Activated T-helper 9 cell treated with anti-CD3 and anti-CD28 coated beads, Interleukin-2, amount 50 U/mL, for 16 hours (primary cell): ENCODE measurements at regions not wholly inside any gene's neighbourhood (a gene's known extent, or its start where the extent isn't known, plus 50 kb on each side); places are given as distances from the start of the nearest gene placed in this dataset.
"Not testable (repeated sequence)": the region's sequence is repeated elsewhere in the genome, so short reads cannot be mapped to it uniquely, and the experiment has no call there.

Experiments used
- DNase-seq: peaks from one replicate; pipeline ENCODE4 v3.0.0-alpha.2; 2020; ENCODE audit warnings: low read depth

DNA sequence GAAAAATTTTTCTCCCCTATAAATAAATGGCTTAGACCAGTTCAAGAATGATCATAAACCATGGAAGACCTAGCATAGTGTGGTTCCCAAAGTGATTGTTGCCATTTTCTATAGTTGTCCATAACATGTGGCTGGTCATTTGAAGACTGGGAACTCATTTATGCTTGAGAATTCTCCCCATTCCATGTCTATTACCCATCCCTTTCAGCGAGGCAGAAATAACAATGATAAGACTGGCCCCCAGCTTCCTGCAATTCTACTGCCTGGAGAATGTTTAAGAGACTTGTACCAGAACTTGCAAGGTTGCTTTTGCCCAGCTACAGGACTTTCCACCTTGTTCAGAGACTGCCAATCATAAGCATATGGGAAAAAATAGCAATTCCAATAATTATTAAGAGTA, 146.5 kb upstream of the CDH11 start:
- no peak for DNase-seq

DNA sequence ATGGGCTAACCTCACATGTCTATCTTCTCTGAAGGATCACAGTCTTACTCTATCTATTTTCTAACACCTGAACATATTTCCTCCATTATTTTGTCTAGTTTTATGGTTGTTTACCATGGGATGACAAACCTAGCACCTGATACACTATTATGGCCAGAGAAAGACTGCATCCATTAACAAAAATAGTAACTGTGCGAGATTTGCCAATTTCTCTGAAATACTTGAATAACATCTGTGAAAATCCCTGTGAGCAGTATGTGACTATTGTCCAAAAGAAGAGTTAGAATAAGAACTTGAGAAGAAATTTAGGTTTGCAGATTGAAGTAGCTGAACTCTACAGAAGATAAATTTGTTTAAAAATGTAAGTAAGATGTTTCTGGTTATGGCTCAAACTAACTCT, 142.0 kb upstream of the CDH11 start:
- DNase-seq: no peak

DNA sequence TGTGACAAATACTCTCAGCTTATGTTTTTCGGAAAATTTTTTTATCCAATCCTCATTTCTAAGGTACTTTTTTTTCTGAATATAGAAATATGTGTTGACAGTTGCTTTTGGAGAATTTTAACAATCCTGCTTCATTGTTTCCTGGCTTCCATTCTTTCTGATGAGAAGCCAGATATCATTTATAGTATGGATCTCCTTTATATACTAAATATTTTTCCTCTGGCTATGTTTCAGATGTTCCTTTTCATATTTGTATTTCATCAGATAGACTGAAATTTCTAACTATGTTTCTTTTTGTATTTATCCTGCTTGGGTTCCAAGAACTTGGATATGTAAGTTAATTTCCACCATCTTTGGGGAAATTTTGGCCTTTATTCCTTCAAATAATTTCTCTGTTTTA, 138.9 kb upstream of the CDH11 start:
- no peak for DNase-seq

DNA sequence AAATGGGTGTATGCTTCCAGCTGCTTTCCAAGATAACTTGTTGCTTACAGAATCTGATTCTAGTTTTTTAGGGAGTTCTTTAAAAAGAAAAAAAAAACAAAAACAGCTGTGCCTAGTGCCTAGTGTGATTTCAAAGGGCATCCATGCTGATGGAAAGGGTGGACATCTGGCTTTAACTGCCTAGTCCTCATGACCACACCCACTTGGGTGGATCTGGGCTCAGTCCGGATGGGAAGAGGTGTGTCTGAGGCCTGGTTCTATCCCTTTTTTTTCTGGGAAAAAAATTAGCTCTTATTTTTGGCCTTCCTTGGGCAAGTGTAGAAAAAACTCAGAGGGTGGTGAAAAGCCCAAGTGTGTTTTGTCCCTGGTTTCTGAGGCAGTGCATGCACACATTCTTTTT, 132.3 kb upstream of the CDH11 start:
- no peak for DNase-seq

DNA sequence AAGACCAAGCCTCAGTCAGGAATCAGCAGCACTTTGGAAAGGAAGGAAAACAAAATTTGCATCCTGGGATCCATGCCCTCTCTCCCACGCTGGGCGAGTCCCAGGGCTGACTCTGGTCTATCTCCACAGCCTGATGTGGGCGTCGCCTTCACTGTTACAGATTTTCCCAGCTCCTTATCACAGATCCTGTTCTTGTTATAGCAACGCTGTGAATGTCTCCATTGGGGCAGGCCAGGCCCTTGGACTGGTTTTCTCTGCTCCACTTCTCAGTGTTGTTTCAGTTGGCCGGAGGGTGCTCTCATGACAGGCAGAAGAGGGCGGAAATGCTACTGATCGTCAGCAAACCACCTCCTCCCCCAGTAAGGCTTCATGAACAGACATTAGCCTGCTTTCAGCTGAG, 127.9 kb upstream of the CDH11 start:
- DNase-seq: no peak

DNA sequence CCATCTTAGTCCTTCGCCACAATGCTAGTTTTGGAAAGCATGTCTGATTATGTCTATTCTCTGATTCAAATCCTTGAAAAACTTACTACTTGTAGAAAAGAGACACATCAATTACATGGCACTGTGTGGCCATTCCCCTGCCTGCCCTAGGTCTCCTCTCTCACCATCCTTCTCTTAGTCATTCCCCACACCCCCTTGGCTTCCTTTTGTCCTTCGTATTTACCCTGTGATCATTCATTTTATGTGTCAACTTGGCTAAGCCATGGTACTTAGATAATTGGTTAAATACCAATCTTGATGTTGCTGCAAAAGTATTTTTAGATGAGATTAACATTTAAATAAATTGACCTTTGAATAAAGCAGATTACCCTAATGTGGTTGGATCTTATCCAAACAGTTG, 122.9 kb upstream of the CDH11 start:
- DNase-seq: no peak

DNA sequence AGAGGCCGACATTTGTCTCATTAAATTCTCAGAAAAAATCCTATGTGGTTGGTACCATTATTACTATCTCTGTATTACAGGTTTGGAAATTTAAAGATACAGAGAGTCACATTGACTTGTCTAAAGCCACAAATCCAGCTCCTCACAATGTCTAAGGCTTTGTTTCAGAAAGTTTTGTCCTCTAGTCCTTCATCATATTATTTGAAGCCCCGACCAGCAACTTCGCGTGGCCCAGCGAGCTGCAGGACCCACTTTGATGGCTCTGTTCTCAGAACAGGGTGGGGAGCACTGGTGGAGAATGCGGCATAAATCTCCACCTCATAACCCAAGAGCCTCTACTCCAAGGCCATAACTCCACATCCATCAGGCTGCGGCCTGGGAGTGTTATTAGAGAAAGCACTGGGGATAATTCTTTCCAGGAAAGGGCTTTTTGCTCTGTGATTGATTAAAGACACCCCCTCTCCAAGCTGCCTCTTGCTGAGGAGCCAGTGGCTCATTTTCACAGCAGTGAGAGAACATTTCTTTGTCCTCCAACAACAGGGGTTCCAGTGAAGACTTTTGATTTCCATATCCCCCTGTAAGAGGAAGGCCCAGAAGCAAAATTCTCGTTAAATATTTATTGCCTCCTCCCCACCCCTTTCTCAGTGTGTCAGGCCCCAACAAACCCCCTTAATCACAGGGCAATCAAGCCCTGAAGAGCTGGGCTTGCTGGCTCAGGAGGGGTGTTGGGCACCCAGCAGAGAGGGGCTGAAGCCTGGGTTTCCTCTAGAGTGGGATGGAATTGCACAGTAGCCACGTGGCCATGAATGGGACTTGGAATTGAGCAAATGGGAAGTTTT, 113.7 kb upstream of the CDH11 start:
- DNase-seq: no peak

DNA sequence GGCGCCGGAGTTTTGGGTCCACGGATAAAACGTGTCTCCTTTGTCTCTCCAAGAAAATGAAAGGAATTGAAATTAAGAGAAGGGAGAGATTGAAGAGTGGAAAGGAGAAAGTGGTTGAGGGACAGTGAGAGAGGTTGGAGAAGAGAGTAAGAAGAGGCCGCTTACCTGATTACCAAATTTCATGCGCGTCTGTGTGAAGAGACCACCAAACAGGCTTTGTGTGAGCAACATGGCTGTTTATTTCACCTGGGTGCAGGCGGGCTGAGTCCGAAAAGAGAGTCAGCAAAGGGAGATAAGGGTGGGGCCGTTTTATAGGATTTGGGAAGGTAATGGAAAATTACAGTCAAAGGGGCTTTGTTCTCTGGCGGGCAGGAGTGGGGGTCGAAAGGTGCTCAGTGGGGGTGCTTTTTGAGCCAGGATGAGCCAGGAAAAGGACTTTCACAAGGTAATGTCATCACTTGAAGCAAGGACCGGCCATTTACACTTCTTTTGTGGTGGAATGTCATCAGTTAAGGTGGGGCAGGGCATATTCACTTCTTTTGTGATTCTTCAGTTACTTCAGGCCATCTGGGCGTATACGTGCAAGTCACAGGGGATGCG, 113.0 kb upstream of the CDH11 start:
- DNase-seq: not testable (repeated sequence)

DNA sequence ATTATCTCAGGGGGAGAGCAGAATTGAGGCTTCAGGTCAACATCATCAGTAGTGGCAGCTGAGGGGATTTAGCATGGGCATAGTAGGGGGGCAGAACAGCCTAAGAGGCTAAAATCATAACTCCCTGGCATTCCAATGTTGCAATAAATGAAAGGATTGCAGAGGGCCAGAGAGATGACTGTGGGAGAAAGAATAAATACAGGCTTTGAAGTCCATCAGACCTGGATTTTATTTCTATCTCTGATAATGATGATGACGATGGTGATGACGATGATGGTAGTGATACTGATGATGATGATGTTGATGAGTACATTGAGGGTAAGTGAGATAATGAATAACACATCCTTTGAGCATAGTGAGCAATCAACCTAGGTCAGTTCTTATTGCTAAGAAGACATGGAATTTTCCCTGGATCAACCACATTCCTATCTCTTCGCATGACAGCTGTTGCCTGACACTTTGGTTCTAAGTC, 107.4 kb upstream of the CDH11 start:
- no peak for DNase-seq

DNA sequence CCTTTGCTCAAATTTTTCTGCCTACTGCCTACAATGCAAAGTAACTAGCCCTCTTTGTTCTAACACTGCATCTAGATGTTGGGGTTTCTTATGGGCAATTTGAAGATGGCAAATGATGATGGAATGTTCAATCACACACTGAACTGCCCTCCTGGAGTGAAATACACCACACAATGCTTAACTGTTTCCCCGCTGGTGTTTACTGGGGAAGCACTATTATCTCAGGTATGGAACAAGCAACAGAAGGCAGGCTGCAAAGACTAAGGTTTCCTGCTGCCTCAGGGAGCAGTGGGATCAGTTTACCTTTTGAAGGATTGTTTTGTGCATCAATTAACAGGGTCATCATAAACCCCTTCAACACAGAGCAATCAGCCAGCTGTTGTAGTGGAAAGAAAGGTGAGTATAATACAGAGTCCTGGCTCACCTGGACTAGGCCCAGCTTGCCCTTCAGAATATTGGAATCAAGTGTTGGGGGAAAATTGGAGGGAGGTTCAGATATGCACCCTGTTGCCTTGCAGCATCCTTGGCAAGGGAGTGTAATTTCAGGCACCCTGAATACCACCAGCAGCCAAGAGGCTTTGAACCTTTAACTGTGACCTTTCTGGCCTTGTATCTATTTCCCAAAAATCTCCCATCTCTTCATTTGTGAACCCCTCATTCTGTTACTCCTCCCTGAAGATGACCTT, 105.4 kb upstream of the CDH11 start:
- no peak for DNase-seq

DNA sequence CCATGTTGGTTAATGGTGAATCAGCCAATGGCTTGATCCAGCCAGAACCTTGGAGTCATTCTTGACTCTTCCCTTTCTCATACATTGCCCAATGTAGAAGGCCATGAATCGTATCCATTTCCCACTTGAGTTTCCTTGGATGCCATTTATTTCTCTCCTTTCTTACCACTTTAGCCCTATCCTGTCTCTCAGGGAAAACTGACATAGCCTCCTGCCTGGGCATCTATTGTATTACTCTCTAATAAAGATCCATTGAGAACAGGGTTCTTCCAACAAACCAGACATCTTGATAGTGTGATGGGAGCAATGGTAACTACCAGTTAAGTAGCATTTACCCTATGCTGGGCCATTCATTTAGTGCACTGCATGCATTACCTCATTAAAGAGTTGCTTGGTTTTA, 104.2 kb upstream of the CDH11 start:
- no peak for DNase-seq

DNA sequence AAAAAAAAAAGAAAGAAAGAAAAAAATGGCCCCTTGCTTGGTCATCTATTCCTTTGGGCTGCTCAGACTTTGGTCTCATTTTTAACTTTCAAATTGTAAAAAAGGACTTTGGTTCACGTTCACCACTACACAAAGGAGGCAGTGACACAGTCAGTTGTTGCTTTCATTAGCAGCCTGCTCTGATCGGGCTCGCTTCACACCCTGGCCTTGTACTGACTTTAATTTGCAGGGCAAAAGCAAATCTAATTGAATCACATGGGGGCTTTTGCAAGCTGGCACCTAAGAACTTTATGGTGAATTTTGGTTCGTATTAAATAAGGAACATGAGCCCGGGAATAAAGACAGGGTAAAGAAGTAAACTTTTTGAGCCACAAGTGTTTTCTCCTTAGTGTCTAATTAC, 103.6 kb upstream of the CDH11 start:
- no peak for DNase-seq

DNA sequence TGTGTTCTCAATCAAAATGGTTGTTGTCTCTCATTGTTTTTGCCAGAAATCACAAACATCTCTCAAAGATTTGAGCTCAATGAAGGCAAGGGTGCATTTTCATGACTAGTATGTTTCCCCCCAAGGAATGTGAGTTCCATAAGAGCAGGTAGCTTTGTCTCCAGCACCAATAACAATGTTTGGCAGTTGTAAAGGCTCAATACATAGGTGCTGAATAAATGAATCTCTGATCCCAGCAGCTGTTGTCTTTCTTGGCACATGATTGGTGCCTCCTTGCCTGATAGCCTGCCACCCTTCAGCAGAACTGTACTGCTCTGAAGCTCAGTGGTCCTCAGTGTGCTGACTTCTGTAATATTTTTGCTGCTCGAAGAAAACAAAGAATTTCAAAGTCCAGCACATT, 103.1 kb upstream of the CDH11 start:
- DNase-seq: no peak

DNA sequence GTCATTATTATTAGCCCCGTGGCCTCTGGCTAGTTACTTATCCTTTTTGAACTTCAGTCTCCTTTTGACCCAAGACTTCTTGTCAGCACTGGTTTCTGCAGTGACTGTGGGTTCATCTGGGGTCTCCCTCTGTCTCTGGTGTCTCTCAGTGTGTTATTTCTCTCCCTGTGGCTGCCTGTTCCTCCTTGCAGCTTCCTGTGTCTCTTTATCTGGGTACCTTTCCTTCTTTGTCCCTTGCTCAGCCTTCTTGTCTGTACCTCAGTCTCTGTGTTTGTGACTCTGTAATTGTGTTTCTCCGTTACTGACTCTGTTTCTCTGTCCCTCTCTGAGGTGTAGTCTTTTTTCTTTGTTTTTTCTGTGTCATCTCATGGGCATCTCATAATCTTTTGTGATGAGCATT, 102.6 kb upstream of the CDH11 start:
- no peak for DNase-seq

DNA sequence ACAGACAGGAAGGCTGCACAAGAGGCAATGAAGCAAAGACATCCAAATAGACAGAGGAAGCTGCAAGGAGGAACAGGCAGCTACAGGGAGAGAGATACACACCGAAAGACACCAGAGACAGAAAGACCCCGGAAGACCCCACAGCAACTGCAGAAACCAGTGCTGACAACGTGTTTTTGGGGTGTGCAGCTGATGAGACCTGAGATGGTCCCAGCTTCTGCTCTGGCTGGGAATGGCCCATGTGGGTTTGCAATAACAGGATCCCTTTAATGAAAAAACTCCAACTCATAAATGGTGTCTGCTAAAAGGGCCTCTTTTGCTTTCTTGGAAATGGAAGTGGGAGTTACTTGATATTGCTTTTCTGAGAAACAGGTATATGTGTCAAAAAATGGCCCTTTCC, 101.5 kb upstream of the CDH11 start:
- DNase-seq: no peak

DNA sequence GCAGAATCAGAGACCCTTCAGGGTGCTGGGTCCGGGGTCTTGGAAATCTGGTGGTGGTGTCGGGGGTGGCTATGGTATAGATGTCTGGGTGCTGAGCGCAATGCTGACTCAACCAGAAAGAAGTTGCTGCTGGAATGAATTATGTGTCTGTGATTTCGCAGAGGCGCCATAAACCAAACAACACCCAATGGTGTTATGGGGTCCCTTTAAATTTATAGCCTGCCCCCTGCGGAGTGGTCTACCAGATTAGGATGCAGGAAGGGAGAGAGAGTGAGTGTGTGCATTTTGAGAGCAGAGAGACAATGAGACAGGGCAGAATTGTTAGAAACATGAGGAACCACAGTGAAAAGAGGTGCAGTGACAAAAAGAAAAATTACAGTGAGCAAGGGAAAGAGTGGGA, 100.7 kb upstream of the CDH11 start:
- DNase-seq: no peak

DNA sequence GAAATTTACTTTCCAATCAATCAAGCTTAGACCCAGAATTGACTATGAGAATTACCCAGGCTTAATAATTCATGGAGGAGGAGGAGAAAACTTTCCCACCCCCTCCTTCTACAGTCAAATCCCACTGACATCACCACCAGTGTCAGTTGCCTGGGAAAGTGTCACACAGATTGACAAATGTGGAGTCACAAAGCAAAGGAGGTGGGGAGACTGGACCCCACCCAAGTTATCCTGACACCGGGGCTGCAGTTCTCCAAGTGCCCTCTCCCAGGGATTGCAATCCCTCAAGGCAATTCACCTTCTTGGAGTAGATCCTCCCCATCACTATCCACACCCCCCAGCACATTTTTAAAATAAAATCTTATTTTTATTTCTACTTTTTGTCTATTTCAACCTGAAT, 100.2 kb upstream of the CDH11 start:
- no peak for DNase-seq

DNA sequence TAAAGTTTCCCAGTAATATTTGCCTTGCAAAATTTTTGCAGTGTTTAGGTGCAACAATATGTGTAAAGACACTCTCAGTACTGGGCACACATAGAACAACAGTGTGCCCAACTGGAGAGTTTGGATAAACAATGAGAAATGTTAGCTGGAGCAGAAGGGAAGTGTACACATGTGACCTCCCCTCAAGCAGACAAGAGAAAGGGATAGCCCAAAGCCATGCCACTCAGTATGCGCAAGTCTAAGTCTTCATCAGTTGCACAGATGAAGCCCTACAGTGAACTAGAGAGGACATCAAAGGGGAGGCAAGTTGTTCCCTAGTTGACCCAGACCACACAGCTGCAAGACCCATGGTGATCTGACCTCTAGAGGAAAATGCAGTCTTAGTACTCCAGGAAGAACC, 97.9 kb upstream of the CDH11 start:
- DNase-seq: no peak

DNA sequence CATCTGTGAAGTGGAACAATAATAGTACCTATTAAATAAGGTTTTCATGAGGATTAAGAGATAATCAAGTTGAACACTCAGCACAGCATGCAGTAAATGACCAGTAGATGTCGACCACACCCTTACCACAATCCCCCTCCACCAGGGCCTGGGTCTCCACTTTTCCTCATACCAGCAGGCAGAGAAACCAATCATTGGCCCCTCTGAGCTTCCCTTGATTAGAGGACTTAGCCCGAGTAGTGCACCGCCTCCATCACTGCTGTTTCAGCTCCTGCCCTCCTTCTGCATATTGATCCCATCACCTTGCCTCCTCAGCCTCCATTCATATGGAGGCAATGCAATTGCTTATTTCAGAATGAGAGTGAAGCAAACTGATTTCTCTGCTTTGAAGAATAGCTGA, 96.5 kb upstream of the CDH11 start:
- DNase-seq: no peak

DNA sequence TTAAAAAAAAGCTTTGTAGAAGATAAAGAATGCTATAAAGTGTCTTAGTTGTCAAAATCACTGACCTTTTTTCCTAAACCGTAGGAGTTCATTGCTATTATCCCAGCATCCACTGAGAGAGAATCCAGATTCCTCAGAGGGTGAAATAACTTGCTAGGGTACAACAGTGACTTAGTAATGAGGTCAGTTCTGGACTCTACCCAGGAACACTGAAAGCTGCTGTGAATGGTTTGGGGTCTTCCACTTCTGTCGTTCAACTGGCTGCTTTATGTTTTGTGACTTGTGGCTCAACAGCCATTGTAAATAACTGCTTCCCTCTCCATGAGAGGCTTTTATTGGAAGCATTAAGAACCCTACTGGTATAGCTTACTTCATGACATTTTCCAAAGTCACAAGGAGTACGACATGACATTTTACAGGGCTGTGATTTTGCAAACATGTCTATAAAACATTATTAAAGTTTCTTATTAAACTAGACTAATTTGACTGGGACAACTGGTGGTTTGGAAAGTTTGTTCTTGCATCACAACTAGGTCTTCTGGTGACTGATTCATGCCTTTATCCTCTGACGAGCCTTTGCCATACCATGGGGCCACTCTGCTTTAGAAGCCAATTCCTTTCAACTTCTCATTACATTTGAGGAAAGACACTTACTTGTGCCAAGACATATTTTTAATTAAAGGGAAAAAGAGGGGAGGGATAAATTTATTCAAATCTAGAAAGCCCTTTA, 92.2 kb upstream of the CDH11 start:
- no peak for DNase-seq

DNA sequence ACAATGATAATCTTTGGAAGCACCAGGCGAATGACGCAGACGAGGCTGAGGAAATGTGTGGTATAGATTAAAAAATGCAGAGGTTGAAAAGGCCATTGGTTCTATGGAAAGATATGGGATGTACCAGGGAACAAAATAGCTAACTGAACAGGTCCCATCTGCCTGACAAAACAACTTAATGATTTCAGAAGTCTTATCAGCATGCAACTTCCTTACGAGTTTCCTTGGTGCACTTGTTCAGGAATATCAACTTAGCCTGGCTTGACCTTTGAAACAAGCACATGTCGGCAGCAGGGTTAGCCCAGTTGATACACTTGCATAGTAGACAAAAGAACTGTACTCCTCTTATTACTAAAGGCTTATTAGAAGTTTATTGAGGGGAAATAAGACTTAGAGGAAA, 90.9 kb upstream of the CDH11 start:
- no peak for DNase-seq

DNA sequence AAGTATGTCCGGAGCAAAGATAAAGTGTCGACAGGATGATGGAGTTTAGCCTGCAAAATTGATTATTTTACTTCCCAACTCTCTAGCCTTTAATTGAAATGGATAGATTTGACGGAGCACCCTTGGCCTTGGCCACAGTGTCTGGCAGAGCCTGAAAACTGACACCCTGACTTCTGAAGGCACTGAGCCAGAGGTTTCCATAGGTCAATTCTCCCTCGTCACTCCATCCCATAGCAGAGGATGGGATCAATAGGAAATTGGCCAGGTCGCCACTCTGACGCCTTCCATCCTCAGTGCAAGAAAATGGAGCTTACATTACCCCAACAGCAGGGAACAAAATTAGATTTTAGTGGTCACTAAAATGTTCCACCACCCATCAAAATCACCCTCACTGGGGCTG, 90.4 kb upstream of the CDH11 start:
- no peak for DNase-seq

DNA sequence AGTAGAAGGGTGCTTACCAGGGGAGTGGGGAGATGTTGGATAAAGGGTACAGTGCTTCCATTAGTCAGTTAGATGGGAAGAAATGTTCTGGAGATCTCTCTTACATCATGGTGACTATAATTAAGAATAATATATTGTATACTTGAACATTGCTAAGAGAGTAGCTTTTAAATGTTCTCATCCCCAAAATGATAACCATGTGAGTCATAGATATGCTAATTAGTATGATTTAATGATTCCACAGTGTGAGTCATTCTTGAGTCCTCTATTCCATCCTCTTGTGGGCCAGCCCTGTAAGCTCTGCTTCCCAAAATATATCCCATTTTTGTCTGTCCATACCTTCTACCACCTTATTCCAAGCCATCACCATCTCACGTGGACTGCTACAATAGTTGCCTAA, 80.6 kb upstream of the CDH11 start:
- DNase-seq: no peak
